Peyer's patch (tissue), 4 donors: ENCODE measurements at regions not wholly inside any gene's neighbourhood (a gene's known extent, or its start where the extent isn't known, plus 50 kb on each side); places are given as distances from the start of the nearest gene placed in this dataset.

Experiments used
- DNase-seq, 3 donors: peaks; one replicate each; pipeline ENCODE4 v3.0.0-alpha.2; 2017 to 2019
- H3K27ac ChIP-seq, 4 donors: fragments of 200-600 bp; sonication (generic); one replicate each; pipeline ENCODE4 v1.5.1; 2016 to 2019
- H3K27me3 ChIP-seq, 2 donors: fragments of 200-600 bp; sonication (generic); one replicate each; pipeline ENCODE4 v1.5.1; 2019
- H3K36me3 ChIP-seq, 3 donors: fragments of 200-600 bp; sonication (generic); one replicate each; pipeline ENCODE4 v1.5.1; 2016 to 2019
- H3K4me1 ChIP-seq, 4 donors: fragments of 200-600 bp; sonication (generic); one replicate each; pipeline ENCODE4 v1.5.1; 2016 to 2019
- H3K4me3 ChIP-seq, 4 donors: fragments of 200-600 bp; sonication (generic); 1 replicate in 3 of 4; 2 replicates in 1 of 4; pipeline ENCODE4 v1.5.1; 2016 to 2019; ENCODE audit warnings: mild to moderate bottlenecking in 1 of 4
- H3K9me3 ChIP-seq, 4 donors: fragments of 200-600 bp; sonication (generic); one replicate each; pipeline ENCODE4 v1.5.1; 2016 to 2019; ENCODE audit warnings: mild to moderate bottlenecking in 1 of 4
- CTCF ChIP-seq, 6 experiments: fragments of 450-650 bp in 4 of 6; fragments of 200-600 bp in 2 of 6; sonication (generic) in 1 of 6; IDR thresholded peaks; one replicate each; pipeline ENCODE4 v1.5.1; 2017 to 2019; ENCODE audit warnings: antibody characterized with exemption in 6 of 6, mild to moderate bottlenecking in 3 of 6, moderate library complexity in 1 of 6
- POLR2A ChIP-seq, 2 donors: fragments of 450-650 bp; IDR thresholded peaks; one replicate each; pipeline ENCODE4 v1.5.1; 2017; ENCODE audit warnings: antibody characterized with exemption in 2 of 2, mild to moderate bottlenecking in 2 of 2, moderate library complexity in 2 of 2

DNA sequence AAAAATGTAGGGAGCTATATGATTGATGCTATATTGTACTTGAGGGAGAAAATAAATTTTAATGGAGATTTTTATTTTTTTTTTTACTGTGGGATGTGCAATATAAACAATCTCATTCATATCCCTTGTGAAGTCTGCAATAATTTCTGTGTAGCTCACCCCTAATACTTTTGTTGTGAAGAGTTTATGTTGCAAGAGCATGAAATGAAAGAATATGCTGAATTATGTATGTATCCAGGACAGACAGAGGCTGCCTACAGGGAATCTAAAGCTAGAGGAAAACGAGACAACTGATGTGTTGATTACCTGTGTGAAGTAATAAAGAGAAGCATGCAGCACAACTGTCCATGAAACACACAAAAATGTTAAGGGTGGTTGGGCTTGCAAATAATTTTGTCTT, 643.3 kb downstream of the DCDC2C start:
- TF ChIP-seq POLR2A (IDR thresholded peaks at IDR 0.05): no peak
- no peak for TF ChIP-seq CTCF (IDR thresholded peaks at IDR 0.05)
- Histone ChIP-seq H3K4me3 (no peak overlapping the region), H3K9me3 (peaks cover 0 to 3% (median 0%) of the 10 kb centered on the region in 4 donors), H3K27ac (no peak overlapping the region), H3K4me1 (no peaks in the 10 kb centered on the region), H3K27me3 (no peaks in the 10 kb centered on the region), H3K36me3 (no peaks in the 10 kb centered on the region)
- DNase-seq: no peak

DNA sequence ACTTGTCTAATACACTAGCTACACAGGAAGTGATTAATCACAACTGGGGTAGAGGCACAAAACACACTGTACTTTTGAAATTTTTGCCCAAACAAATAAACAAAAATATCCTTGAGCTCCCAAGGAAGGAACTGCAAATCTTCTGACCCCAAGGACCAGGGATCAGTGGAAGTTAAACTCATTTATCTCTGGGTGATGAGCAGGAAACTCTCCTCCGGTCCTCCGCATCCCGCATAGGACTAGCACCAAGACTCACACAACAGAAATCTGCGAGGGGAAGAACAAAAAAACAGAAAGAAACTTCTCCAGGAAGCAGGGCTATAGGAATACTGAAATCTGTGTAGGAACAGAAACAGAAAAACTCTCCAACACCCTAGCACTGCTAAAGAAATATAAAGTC, 650.3 kb downstream of the DCDC2C start:
- no peak for DNase-seq
- TF ChIP-seq POLR2A (IDR thresholded peaks at IDR 0.05): no peak
- TF ChIP-seq CTCF (IDR thresholded peaks at IDR 0.05): no peak
- H3K4me1 ChIP-seq: no peaks in the 10 kb centered on the region
- H3K36me3 ChIP-seq: no peaks in the 10 kb centered on the region
- no peak overlapping the region for H3K4me3 ChIP-seq
- H3K27me3 ChIP-seq: no peaks in the 10 kb centered on the region
- no peak overlapping the region for H3K27ac ChIP-seq
- H3K9me3 ChIP-seq: no peaks in the 10 kb centered on the region

DNA sequence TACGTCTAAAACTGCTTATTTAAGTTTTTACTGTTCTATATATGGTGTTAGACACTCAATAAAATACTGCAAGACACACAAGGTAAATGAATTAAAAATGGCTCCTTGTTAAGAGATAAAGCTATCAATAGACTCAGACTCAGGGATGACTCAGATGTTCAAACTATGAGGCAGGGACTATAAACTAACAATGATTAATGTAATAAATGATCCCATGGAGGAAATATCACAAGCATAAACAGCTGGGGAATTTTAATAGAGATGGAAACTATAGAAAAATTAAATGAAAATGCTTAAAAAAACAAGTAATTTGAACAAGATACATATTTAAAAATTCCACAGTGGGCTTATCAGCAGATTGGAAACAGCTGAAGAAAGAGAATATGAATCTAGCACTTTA, 650.8 kb downstream of the DCDC2C start:
- no peaks in the 10 kb centered on the region for H3K9me3 ChIP-seq
- no peak for TF ChIP-seq CTCF (IDR thresholded peaks at IDR 0.05)
- no peak for TF ChIP-seq POLR2A (IDR thresholded peaks at IDR 0.05)
- no peak for DNase-seq
- H3K36me3 ChIP-seq: no peaks in the 10 kb centered on the region
- no peaks in the 10 kb centered on the region for H3K27me3 ChIP-seq
- H3K27ac ChIP-seq: no peak overlapping the region
- no peak overlapping the region for H3K4me3 ChIP-seq
- H3K4me1 ChIP-seq: no peaks in the 10 kb centered on the region

DNA sequence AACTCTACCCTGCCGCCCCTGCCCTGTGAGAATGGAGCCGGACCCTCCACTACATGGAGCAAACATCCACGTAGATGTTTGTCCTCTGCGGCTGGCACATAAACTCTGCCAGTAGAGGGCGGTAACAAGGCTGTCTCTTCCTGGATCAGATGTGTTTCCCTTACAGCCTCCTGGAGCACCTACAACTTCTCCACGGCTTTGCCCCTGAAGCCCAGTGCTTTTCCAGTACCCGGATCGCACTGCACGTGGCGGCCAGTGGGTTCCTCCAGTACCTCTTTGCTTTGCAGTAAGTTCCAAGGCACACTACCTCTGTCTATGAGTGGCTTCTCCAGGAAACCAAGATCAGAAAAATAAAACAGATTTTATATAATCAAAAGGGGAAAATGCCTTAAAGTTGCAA, 651.3 kb downstream of the DCDC2C start:
- Histone ChIP-seq H3K4me1 (no peaks in the 10 kb centered on the region), H3K27ac (no peak overlapping the region), H3K36me3 (no peaks in the 10 kb centered on the region), H3K9me3 (no peaks in the 10 kb centered on the region), H3K4me3 (no peak overlapping the region), H3K27me3 (no peaks in the 10 kb centered on the region)
- no peak for DNase-seq
- TF ChIP-seq POLR2A (IDR thresholded peaks at IDR 0.05): no peak
- no peak for TF ChIP-seq CTCF (IDR thresholded peaks at IDR 0.05)

DNA sequence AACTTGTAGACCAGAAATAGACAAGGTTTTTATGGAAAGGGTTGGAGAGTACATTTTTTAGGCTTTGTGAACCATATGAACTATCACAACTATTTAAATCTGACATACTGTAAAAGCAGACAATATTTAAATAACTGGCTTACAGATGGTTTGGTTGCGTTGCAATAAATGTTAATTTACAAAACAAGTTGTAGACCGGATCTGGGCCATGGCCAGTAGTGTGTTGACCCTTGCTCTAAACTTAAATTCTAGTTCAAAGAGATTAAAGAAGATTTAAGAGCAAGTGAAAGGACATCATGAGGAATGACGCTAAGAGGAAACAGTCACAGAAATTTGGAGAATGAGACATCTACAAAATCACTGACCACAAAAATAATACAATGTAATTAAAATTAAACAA, 652.7 kb downstream of the DCDC2C start:
- Histone ChIP-seq H3K36me3 (no peaks in the 10 kb centered on the region), H3K9me3 (no peaks in the 10 kb centered on the region), H3K4me1 (no peaks in the 10 kb centered on the region), H3K27ac (no peak overlapping the region), H3K4me3 (no peak overlapping the region), H3K27me3 (no peaks in the 10 kb centered on the region)
- DNase-seq: no peak
- TF ChIP-seq POLR2A (IDR thresholded peaks at IDR 0.05) (no peak), CTCF (IDR thresholded peaks at IDR 0.05) (no peak)

DNA sequence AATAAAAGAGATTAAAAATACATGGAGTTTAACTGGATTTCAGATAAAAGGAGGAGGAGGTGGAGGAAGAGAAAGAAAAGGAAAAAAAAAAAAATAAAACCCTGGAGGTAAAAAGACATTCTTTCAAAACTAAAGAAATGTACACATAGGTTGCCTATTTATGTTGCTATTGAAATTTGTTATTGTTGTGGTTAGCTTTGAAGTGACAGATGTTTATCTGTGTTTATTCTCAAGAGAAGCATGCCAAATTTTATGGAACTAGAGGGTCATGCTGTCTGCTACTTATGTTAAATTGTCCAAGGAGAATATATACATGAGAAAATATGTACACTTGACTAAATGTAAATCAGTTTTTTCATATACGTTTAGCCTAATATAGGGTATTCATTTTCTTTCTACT, 653.2 kb downstream of the DCDC2C start:
- no peaks in the 10 kb centered on the region for H3K9me3 ChIP-seq
- no peaks in the 10 kb centered on the region for H3K4me1 ChIP-seq
- H3K36me3 ChIP-seq: no peaks in the 10 kb centered on the region
- no peak overlapping the region for H3K27ac ChIP-seq
- no peak overlapping the region for H3K4me3 ChIP-seq
- TF ChIP-seq CTCF (IDR thresholded peaks at IDR 0.05): no peak
- TF ChIP-seq POLR2A (IDR thresholded peaks at IDR 0.05): no peak
- H3K27me3 ChIP-seq: no peaks in the 10 kb centered on the region
- no peak for DNase-seq
